Activated CD4-positive, alpha-beta T cell treated with anti-CD3 and anti-CD28 coated beads, Interleukin-2, amount 50 U/mL, for 48 hours (primary cell): ENCODE measurements at regions not wholly inside any gene's neighbourhood (a gene's known extent, or its start where the extent isn't known, plus 50 kb on each side); places are given as distances from the start of the nearest gene placed in this dataset.

Source experiments
- DNase-seq, 2 experiments: peaks; one replicate each; pipeline ENCODE4 v3.0.0-alpha.2; 2020

GRCh38 chr20:60446267-60447111 lies 488.3 kb downstream of the CDH26 start:
- DNase-seq = no peak

- no peak for DNase-seq
Observed at GRCh38 chr20:60447703-60448102, 489.5 kb downstream of the CDH26 start.

- DNase-seq = no peak
Observed at GRCh38 chr20:60453388-60454246, 495.4 kb downstream of the CDH26 start.

GRCh38 chr20:60454491-60454890 lies 496.3 kb downstream of the CDH26 start:
- DNase-seq = no peak

GRCh38 chr20:60455272-60455671 lies 497.0 kb downstream of the CDH26 start:
- DNase-seq = no peak

- no peak for DNase-seq
Observed at GRCh38 chr20:60459212-60459611, 501.0 kb downstream of the CDH26 start.

- DNase-seq = no peak
Observed at GRCh38 chr20:60461993-60462392, 503.8 kb downstream of the CDH26 start.

- no peak for DNase-seq
Observed at GRCh38 chr20:60463798-60464197, 505.6 kb downstream of the CDH26 start.

- no peak for DNase-seq
Observed at GRCh38 chr20:60465439-60465838, 507.2 kb downstream of the CDH26 start.

GRCh38 chr20:60465993-60466686 lies 507.9 kb downstream of the CDH26 start:
- DNase-seq = no peak

- DNase-seq = no peak
Observed at GRCh38 chr20:60466687-60467022, 508.4 kb downstream of the CDH26 start.

- DNase-seq = no peak
Observed at GRCh38 chr20:60467078-60467477, 508.9 kb downstream of the CDH26 start.

GRCh38 chr20:60467771-60468170 lies 509.5 kb downstream of the CDH26 start:
- DNase-seq = no peak

GRCh38 chr20:60469829-60470228 lies 511.6 kb downstream of the CDH26 start:
- DNase-seq = no peak

GRCh38 chr20:60470366-60470765 lies 512.1 kb downstream of the CDH26 start:
- DNase-seq = no peak

- DNase-seq = no peak
Observed at GRCh38 chr20:60473211-60473610, 515.0 kb downstream of the CDH26 start.

- no peak for DNase-seq
Observed at GRCh38 chr20:60474385-60474910, 516.2 kb downstream of the CDH26 start.

GRCh38 chr20:60476045-60476444 lies 517.8 kb downstream of the CDH26 start:
- no peak for DNase-seq

- no peak for DNase-seq
Observed at GRCh38 chr20:60477958-60478357, 519.7 kb downstream of the CDH26 start.

GRCh38 chr20:60478533-60478932 lies 520.3 kb downstream of the CDH26 start:
- no peak for DNase-seq

- no peak for DNase-seq
Observed at GRCh38 chr20:60480950-60481742, 522.9 kb downstream of the CDH26 start.

GRCh38 chr20:60481743-60482133 lies 523.5 kb downstream of the CDH26 start:
- no peak for DNase-seq
